Lung microvascular endothelial cell (primary cell): ENCODE measurements at regions not wholly inside any gene's neighbourhood (a gene's known extent, or its start where the extent isn't known, plus 50 kb on each side); places are given as distances from the start of the nearest gene placed in this dataset.

ENCODE experiments used
- DNase-seq, 2 donors: peaks; one replicate each; pipeline versions ENCODE4 v3.0.0 to v3.0.0-alpha.2; 2010; ENCODE audit warnings: low read depth in 2 of 2

- no peak for DNase-seq
Measured at GRCh38 chr15:96521386-96521785, 190.9 kb downstream of the NR2F2 start.

DNA sequence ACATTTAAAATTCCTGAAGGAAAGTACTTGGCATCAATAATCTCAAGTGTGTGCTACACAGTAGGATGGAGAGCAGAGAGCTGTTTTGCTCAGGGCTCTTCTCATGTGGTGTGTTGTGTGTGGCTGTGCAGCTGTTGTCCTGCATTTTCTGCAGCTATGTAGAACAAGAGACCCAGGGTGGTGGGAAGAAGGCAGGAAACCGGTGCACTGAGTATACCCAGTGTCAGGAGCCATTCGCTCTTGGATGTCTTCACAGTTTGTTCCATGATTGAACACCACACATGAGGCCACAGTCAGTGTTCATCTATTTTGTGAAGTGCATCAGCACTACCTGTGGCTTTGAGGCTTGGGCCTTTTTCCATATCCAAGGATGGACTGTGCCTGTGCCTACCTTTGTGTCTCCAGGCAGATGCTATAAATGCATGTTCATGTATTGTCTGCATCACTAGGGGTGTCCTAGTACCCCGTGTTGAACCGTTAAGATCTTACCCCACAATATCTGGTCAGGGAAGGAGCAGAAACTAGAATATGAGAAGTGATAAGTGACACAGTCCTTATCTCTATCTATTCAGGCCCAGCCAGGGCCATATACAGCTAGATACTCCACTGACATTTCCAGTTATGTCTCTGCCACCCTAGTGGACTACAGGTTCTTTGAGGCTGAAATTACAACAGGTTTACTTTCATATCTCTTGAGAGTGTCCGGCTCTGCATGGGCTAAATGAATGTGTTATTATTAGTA, 194.3 kb downstream of the NR2F2 start:
- no peak for DNase-seq

DNA sequence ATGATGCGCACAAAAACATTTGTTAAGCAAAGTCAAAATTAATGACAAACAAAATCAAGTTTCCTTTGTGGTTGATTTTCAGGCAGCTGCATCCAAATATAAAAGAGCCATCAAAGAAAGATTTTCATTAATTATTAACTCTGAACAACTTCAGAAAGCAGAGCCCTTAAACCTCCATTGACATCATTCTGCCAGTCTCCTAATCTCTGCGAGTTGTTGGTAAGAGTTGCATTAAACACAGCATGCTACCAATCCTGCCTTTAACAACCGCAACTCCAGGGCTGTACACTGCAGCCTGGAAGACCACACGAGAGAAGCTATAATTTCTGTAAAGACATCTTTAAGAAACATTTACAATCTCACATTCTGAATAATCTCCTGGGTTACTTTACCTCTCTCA, 204.6 kb downstream of the NR2F2 start:
- DNase-seq: no peak

- no peak for DNase-seq
Measured at GRCh38 chr15:96538491-96538890, 208.0 kb downstream of the NR2F2 start.

GRCh38 chr15:96540283-96540682, 209.8 kb downstream of the NR2F2 start:
- DNase-seq: no peak

- DNase-seq: no peak
Measured at GRCh38 chr15:96542130-96542770, 211.8 kb downstream of the NR2F2 start.

DNA sequence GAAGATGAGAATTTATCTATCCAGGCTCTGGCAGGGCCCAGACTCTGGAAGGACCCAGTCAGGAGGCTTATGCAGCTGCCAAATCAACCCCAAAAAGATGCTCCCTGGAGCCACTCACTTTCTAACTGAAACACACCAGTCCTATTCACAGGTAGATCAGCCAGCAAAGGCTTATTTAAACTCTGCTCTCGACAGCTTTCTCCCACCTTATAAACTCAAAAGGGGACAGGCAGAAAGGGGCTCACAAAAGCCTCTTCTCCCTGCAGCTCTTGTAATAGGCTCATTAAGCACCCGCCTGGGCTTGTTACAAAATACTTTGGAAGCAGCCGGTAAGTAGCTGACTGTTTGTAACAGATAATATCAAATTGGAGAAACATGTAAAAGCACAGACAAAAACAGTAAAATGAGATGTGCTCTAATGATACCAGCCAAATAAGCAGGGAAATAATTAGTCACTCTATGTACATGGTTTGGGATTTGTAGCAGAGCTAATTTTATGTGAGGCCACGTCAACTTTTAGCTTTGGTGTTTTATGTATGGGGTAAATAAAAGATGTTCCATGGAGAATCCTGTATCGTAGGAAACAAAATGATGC, 213.8 kb downstream of the NR2F2 start:
- DNase-seq: no peak

DNA sequence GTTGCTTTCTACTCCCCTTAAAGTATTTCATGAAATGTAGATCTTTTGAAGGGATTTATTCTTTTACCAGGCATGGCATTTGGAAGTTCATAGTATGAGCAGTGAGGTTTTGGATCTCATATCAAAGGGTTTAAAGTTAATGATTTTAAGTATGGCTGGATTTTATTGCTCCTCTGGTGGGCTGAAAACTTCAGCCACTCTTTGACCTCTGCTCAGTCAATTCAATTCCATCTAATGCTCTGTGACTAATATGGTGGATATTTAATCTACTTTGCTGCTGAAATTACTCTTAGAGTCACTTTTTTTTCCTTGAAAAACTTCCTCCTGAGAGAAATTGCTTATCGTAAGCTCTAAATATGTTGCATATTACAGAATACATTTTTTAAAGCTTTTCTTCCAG, 218.6 kb downstream of the NR2F2 start:
- DNase-seq: no peak

DNA sequence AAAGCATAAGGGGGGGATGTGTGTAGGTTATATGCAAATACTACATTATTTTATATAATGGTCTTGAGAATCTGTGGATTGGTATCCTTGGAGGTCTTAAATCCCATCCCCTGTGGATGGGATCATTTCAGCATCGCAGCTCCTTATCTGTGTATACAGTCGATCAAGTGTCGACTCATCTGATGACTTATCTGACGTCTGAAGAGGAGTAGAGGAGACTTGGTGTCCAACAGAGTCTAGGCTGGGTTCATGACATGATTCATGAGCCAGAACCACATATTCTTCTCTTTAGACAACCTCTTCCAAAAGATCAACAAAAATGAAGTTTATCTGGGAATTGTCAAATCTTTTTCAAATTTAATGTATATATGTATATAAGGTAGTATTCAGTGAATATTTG, 220.7 kb downstream of the NR2F2 start:
- no peak for DNase-seq

- no peak for DNase-seq
Measured at GRCh38 chr15:96551722-96552121, 221.2 kb downstream of the NR2F2 start.

DNA sequence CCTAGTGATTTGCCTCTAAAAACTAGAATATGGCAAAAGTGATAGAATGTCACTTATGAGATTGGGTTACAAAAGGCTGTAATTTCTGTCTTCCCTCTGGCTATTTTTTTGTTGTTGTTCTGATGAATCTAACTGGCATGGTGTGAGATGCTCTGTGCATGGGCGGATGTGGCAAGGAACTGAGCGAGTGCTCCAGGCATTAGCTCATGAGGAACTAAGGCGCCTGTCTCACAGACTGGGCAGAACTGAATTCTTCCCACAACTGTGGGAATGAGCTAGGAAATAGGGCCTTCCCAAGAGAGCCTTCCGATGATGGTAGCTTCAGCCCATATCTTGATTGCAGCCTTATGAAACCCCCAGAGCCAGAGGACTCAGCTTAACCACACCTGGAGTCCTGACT, 222.5 kb downstream of the NR2F2 start:
- no peak for DNase-seq

DNA sequence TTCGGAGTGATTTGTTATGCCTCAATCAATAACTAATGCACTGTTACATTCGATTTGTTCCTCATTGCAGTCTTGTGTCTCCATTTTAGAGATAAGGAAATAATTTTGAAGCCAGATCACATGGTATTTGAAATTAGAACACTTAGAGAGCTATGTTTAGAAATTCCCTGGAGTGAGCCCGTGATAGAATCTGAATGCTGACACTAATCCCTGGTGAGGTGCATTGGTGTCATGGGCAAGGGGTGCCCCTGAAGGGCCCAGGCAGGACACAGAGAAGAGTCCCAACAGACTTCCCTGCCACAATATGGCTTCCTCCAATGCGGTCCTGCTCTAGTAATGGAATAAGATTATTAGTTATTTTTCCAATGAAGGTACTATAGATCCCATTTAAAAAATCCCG, 223.0 kb downstream of the NR2F2 start:
- no peak for DNase-seq

DNA sequence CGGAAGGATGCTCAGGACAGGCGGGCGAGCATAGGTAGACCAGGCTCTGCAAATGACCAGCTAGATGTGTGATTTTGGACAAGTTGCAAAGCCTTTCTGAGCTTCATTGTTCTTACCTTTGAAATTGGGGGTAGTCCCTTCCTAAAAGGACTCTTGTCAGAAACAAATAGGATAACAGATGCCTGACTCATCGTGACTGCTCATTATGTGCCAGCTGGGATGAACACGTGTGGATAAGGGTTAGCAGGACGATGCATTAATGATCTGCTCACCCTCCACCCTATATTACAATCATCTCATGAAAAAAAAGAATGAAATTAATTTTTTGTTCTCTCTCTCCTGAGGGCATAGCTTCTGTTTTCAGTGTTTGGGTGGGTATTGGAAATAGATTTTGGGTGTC, 223.4 kb downstream of the NR2F2 start:
- DNase-seq: no peak

- DNase-seq: no peak
Measured at GRCh38 chr15:96554541-96554940, 224.0 kb downstream of the NR2F2 start.

DNA sequence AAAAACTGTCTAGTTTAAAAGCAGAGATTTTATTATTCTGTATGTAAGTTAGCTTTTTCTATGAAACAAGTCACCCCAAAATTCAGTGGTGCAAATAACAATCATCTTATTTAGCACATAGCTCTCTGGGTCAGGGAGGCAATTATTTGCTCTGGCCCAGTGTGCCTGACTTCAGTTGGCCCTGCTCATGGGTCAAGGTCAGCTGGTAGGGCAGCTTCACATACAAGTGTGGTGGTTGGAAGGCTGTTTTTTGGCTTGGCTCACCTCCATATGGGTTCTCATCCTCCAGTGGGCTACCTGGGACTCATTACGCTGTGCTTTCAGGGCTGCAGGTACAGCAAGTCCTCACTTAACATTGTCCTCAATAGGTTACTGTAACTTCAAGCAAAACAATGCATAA, 228.6 kb downstream of the NR2F2 start:
- no peak for DNase-seq

DNA sequence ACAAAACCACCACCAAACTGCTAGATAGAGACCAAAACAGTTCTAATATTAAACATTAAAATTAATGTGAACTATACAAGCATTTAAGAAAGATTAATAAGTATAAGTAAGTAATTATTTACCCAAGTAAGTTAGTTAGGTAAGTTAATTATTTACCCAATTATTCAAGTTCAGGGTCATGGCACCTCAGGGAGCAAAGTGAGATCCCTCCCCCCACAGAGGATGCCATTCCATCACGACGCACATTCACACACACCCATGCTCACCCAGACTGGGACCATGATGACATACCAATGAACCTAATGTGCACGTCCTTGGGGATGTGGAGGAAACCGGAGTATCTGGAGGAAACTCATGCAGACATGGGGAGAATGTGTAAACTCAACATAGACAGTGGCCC, 229.1 kb downstream of the NR2F2 start:
- DNase-seq: no peak

DNA sequence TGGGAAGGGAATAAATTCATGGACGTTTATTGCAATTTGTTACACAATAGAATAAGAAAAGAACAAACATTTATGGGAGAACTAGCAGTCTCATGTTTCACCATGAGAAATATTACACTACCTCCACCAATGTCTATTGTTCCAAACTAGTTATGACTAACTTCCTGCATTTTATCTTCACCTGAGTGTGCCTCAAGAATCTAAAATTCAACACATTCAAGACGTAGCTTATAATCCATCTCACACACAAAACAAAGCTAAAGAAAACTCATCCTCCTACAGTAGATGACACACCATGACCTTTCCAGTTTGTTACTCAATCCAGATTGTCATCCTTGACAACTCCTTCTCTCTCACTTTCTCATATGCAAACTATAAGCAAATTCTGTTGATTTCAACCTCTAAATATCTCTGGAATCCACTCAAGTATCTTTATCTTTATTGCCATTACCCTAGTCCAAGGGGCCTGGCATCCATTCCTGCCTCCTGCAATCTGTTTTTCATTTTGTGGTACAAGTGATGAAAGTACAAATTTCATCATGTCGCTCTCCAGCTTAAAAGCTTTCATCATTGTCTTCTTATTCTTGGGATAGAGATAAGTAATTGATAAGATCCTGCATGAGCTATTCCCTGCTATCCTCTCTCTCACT, 229.9 kb downstream of the NR2F2 start:
- no peak for DNase-seq

DNA sequence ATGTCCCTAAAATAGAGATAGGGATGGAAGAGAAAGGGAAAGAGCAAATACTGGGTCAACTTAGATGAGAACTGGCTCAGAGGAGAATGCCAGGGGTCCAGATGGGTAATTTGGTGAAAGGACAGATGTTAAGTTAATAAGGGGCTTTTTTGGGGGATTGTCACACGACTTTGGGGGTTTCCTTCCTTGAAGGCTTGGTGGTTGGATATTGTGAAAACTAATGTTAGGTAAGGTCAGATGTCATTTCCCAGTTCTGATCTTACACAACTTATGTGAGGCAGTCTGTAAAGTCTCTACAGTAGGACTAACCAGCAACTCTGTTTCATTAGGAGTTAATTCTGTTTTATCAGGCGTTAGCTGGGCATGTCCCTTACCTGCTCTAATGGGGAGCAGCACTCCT, 231.1 kb downstream of the NR2F2 start:
- no peak for DNase-seq

DNA sequence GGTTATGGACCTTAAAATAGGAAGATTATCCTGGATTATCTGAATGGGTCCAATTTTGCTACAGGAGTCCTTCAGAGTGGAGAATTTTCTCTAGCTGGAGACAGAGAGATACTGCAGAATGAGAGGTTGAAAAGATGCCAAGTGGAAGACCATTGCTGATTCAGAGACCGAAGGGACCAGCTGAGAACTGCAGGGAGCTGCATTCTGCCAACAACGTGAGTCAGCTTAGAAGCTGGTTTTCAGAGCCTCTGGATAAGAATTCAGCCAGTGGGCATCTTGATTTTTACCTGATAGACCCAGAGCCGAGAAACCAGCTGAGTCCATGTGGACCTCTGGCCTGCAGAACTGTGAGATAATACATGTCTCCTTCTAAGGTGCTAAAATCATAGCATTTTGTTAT, 234.0 kb downstream of the NR2F2 start:
- no peak for DNase-seq

DNA sequence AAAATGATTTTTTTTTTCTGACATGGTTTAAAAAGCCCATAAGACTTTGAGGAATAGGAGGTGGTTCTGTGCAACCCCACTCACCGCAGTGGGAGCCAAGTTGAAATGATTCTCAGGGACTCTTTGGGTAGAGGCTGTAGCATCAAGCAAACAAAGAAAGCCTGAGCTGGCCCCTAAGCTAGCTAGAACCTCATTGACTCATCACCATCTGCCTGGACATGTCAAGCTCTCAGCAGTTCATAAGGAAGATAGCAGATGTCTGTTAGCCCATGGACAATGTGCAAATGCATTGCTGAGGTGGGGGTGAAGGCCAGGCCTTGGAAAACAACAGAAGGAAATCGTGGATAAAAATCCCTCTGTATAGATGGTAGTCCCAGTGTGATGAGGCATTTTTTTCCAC, 234.8 kb downstream of the NR2F2 start:
- DNase-seq: no peak

DNA sequence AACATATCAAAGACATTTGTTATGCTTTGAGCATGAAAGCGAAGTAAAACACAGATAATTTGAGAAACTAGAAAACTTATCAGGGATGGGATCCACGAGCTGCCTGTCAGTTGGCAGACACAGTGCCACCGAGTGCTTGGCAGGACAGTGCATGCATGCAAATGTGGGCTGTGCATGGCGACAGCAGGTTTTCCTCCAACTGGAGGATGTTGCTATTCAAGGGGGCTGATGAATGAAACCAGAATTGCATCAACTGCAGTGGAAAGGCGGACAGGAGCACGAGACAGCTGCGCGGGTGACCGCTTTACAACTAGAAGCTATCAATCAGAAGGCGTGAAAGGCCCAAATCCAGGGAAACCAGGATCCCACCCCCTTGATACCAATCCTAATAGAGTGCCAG, 244.3 kb downstream of the NR2F2 start:
- DNase-seq: no peak

DNA sequence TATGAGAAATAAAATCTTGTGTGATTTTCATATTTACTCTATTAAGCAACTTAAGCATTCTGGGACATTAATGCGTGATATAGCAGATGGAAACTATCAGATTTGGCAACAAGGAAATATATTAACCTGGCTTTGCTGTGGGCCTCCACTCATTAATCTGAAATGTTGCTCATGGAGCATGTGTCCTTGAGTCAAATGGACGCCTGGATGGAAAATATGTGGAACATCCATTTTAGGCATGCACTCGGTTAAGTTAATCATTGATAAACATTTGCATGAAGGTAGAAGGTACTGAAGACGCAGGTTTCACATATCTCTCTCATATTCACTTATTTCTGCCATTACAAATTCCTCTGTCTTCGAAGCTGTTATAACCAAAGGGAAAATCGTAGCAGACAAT, 246.1 kb downstream of the NR2F2 start:
- DNase-seq: no peak

- DNase-seq: no peak
Measured at GRCh38 chr15:96578393-96578792, 247.9 kb downstream of the NR2F2 start.
